B cell (primary cell): ENCODE measurements at regions not wholly inside any gene's neighbourhood (a gene's known extent, or its start where the extent isn't known, plus 50 kb on each side); places are given as distances from the start of the nearest gene placed in this dataset.

ENCODE experiments used
- ATAC-seq: fragments of 200-7000 bp; cut with Tn5 transposase; one replicate; pipeline ENCODE4 v1.10.0; 2021; ENCODE audit warnings: low read depth, mild to moderate bottlenecking, moderate number of reproducible peaks, moderate library complexity
- CTCF ChIA-PET: fragments of 350-600 bp; sonication (Branson Sonifier 250); formaldehyde crosslinking; loops from one replicate; lab custom pipeline; 2021; ENCODE audit warnings: antibody characterized with exemption, inconsistent platforms; lab: Charles Lee
- POLR2A ChIA-PET: fragments of 350-600 bp; sonication (Branson Sonifier 250); formaldehyde crosslinking; loops from one replicate; lab custom pipeline; 2021; ENCODE audit warnings: antibody characterized with exemption; lab: Charles Lee
- DNase-seq: peaks from one replicate; pipeline ENCODE4 v3.0.0; 2013
- H2AFZ ChIP-seq: 2 replicates; pipeline ENCODE4 v1.6.1; 2012; ENCODE audit warnings: mild to moderate bottlenecking, low read depth, low read length; ENCODE audit not compliant: insufficient read depth, poor library complexity, severe bottlenecking
- H3K27ac ChIP-seq, 2 donors: 1 replicate in 1 of 2; 2 replicates in 1 of 2; pipeline ENCODE4 v1.5.1; 2012 to 2013; ENCODE audit warnings: low read length in 2 of 2, mild to moderate bottlenecking in 2 of 2, moderate library complexity in 1 of 2
- H3K27me3 ChIP-seq, 4 experiments: fragments of 200-600 bp in 1 of 4; sonication (generic) in 1 of 4; replicated peaks in 1 of 4; 1 replicate in 2 of 4; 2 replicates in 2 of 4; pipeline versions ENCODE4 v1.6.1 to v1.7.0; 2013 to 2016; ENCODE audit warnings: low read length in 3 of 4, mild to moderate bottlenecking in 2 of 4, mixed read lengths in 1 of 4, moderate library complexity in 1 of 4; ENCODE audit not compliant: insufficient read depth in 4 of 4, control insufficient read depth in 3 of 4; ENCODE audit errors: control extremely low read depth in 1 of 4
- H3K36me3 ChIP-seq, 2 experiments: replicated peaks in 1 of 2; 1 replicate in 1 of 2; 2 replicates in 1 of 2; pipeline versions ENCODE4 v1.6.1 to v1.7.1; 2013; ENCODE audit warnings: low read length in 1 of 2; ENCODE audit not compliant: insufficient read depth in 2 of 2, control insufficient read depth in 1 of 2; ENCODE audit errors: control extremely low read depth in 1 of 2, extremely low read depth in 1 of 2
- H3K4me1 ChIP-seq, 2 donors: fragments of 200-600 bp in 1 of 2; sonication (generic) in 1 of 2; 1 replicate in 1 of 2; 2 replicates in 1 of 2; pipeline versions ENCODE4 v1.5.1 to v1.6.1; 2013 to 2017; ENCODE audit warnings: low read length in 2 of 2; ENCODE audit not compliant: control insufficient read depth in 2 of 2, insufficient read depth in 2 of 2
- H3K4me2 ChIP-seq: replicated peaks from 2 replicates; pipeline ENCODE3; 2012; ENCODE audit warnings: mild to moderate bottlenecking, low read depth, low read length; ENCODE audit not compliant: poor library complexity, severe bottlenecking
- H3K4me3 ChIP-seq, 5 experiments: fragments of 200-600 bp in 1 of 5; sonication (generic) in 1 of 5; 1 replicate in 3 of 5; 2 replicates in 2 of 5; pipeline versions ENCODE4 v1.5.1 to v1.7.0; 2011 to 2016; ENCODE audit warnings: low read length in 4 of 5, mild to moderate bottlenecking in 4 of 5, low read depth in 2 of 5, control low read depth in 1 of 5, moderate library complexity in 1 of 5; ENCODE audit not compliant: insufficient read depth in 1 of 5; ENCODE audit errors: control extremely low read depth in 1 of 5, extremely low read depth in 1 of 5
- H3K79me2 ChIP-seq: fragments of 200-600 bp; sonication (generic); one replicate; pipeline ENCODE4 v1.6.0; 2016; ENCODE audit warnings: low read length; ENCODE audit not compliant: control insufficient read depth, insufficient read depth
- H3K9ac ChIP-seq: fragments of 200-600 bp; sonication (generic); 2 replicates; pipeline ENCODE4 v1.6.1; 2017; ENCODE audit warnings: mild to moderate bottlenecking, low read length, moderate library complexity
- H3K9me3 ChIP-seq, 3 donors: one replicate each; pipeline versions ENCODE4 v1.6.1 to v1.7.1; 2013; ENCODE audit warnings: low read length in 2 of 3; ENCODE audit not compliant: control insufficient read depth in 2 of 3, insufficient read depth in 1 of 3; ENCODE audit errors: control extremely low read depth in 1 of 3
- H4K20me1 ChIP-seq: 2 replicates; pipeline ENCODE4 v1.6.0; 2012; ENCODE audit warnings: mild to moderate bottlenecking, low read length; ENCODE audit not compliant: insufficient read depth, control insufficient read depth, poor library complexity, severe bottlenecking
- H3K27ac Mint-ChIP-seq: one replicate; pipeline ENCODE4 v1.8.0; 2021; ENCODE audit warnings: mixed read lengths
- H3K27me3 Mint-ChIP-seq: one replicate; pipeline ENCODE4 v1.8.0; 2021; ENCODE audit warnings: mixed read lengths
- H3K4me1 Mint-ChIP-seq: one replicate; pipeline ENCODE4 v1.8.0; 2021; ENCODE audit warnings: mixed read lengths
- H3K4me3 Mint-ChIP-seq: one replicate; pipeline ENCODE4 v1.8.0; 2021; ENCODE audit warnings: mixed read lengths
- H3K9me3 Mint-ChIP-seq: one replicate; pipeline ENCODE4 v1.8.0; 2022; ENCODE audit warnings: mixed read lengths; ENCODE audit not compliant: insufficient read depth
- EZH2 ChIP-seq: IDR thresholded peaks from 2 replicates; pipeline ENCODE4 v1.6.1; 2012; ENCODE audit warnings: borderline replicate concordance, low read depth, mild to moderate bottlenecking, moderate library complexity, low read length; ENCODE audit not compliant: insufficient read depth, poor library complexity, severe bottlenecking
- WGBS: methylation state at CpG from one replicate; pipeline ENCODE4 v1.1.5; 2013; ENCODE audit warnings: missing lambda C conversion rate; ENCODE audit not compliant: insufficient coverage; 5-methylcytosine and 5-hydroxymethylcytosine counted together
- intact Hi-C: fragments of 100-400 bp; cut with micrococcal nuclease; formaldehyde crosslinking; loops from one replicate; pipeline ENCODE4 v1.10.0; 2022
- TF ChIP-seq, protein P1 (sequence below): fragments of 200-600 bp; IDR thresholded peaks from one replicate; pipeline ENCODE4 v1.8.0; 2022; ENCODE audit warnings: antibody characterized with exemption, mild to moderate bottlenecking

DNA sequence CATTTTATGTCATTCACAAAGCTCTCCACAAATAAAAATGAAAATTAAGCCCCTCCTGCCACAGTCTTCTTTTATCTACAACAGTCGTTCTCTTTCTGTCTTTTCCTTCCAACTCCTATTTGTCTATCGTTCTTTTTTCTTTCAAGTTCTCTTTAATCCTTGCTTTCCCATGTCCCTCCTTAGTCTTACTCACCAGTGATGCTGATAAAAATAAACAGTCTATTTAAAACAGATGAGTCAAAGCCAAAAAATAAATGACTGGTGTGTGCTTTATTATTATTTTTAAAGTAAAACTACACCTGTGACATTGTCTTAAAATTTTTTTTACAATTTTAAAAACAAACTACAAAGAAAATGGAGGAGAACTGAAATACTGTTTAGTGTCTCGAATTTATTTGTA is 137.1 kb upstream of the TMEM161B start:
- Histone ChIP-seq H3K9ac (no peak overlapping the region), H3K4me2 (no peak overlapping the region), H3K27ac (no peak overlapping the region), H3K27me3 (peaks cover 0 to 3% (median 0%) of the 10 kb centered on the region in 4 experiments), H2AFZ (no peak overlapping the region), H4K20me1 (no peaks in the 10 kb centered on the region), H3K4me1 (no peaks in the 10 kb centered on the region), H3K36me3 (no peaks in the 10 kb centered on the region), H3K79me2 (no peaks in the 10 kb centered on the region), H3K9me3 (no peaks in the 10 kb centered on the region), H3K4me3 (no peak overlapping the region)
- intact Hi-C loops = no loop called here
- ChIA-PET POLR2A (no interaction called here), CTCF (no interaction called here)
- H3K4me3 Mint-ChIP-seq = no peak overlapping the region
- peaks cover 9% of the 10 kb centered on the region for H3K27me3 Mint-ChIP-seq
- H3K9me3 Mint-ChIP-seq = no peaks in the 10 kb centered on the region
- TF ChIP-seq, protein P1, sequence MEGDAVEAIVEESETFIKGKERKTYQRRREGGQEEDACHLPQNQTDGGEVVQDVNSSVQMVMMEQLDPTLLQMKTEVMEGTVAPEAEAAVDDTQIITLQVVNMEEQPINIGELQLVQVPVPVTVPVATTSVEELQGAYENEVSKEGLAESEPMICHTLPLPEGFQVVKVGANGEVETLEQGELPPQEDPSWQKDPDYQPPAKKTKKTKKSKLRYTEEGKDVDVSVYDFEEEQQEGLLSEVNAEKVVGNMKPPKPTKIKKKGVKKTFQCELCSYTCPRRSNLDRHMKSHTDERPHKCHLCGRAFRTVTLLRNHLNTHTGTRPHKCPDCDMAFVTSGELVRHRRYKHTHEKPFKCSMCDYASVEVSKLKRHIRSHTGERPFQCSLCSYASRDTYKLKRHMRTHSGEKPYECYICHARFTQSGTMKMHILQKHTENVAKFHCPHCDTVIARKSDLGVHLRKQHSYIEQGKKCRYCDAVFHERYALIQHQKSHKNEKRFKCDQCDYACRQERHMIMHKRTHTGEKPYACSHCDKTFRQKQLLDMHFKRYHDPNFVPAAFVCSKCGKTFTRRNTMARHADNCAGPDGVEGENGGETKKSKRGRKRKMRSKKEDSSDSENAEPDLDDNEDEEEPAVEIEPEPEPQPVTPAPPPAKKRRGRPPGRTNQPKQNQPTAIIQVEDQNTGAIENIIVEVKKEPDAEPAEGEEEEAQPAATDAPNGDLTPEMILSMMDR = no peak
- TF ChIP-seq EZH2 = no peak
- DNase-seq (no peak), ATAC-seq (no peak)
- no peak overlapping the region for H3K27ac Mint-ChIP-seq
- no peaks in the 10 kb centered on the region for H3K4me1 Mint-ChIP-seq
- WGBS = 100% methylated on average over 1 of the region's 3 CpGs

DNA sequence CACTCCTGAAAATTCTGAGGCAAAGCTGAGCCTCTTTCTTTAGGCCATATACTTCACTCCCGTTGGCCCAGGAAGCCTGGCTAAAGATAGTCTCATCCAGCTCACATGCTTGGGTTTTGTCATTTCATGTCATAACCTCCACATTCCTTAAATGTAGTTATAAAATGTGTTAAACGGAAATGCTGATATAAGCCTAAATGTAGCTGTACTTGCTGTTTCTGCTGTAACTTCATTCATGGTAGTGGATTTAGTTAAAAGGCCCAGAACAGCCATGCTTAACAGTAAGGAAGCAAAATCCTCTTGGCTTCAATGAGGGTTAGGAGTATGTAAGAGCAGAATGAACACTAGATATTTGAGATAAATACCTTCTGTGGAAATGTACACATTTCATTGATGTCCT is 135.8 kb upstream of the TMEM161B start:
- H3K27me3 Mint-ChIP-seq = peaks cover 9% of the 10 kb centered on the region
- Histone ChIP-seq H4K20me1 (no peaks in the 10 kb centered on the region), H2AFZ (no peak overlapping the region), H3K27me3 (peaks cover 0 to 3% (median 0%) of the 10 kb centered on the region in 4 experiments), H3K9me3 (no peaks in the 10 kb centered on the region), H3K9ac (no peak overlapping the region), H3K4me3 (no peak overlapping the region), H3K36me3 (no peaks in the 10 kb centered on the region), H3K79me2 (no peaks in the 10 kb centered on the region), H3K4me1 (no peaks in the 10 kb centered on the region), H3K27ac (no peak overlapping the region), H3K4me2 (no peak overlapping the region)
- H3K27ac Mint-ChIP-seq = no peak overlapping the region
- no peaks in the 10 kb centered on the region for H3K9me3 Mint-ChIP-seq
- H3K4me1 Mint-ChIP-seq = no peaks in the 10 kb centered on the region
- no peak for TF ChIP-seq EZH2
- TF ChIP-seq, protein P1 = no peak
- H3K4me3 Mint-ChIP-seq = no peak overlapping the region
- ATAC-seq = no peak
- ChIA-PET CTCF (no interaction called here), POLR2A (no interaction called here)
- intact Hi-C loops = no loop called here
- DNase-seq = no peak
- WGBS = no CpG with 5 or more reads among the region's 2 CpGs
